ENCODE measurements at regions not wholly inside any gene's neighbourhood (a gene's known extent, or its start where the extent isn't known, plus 50 kb on each side); places are given as distances from the start of the nearest gene placed in this dataset.

GRCh38 chr20:5260889-5261288 is 55.9 kb downstream of the PROKR2 start:
- Histone ChIP-seq H4K20me1 (ENCODE audit: insufficient read depth, low read length) (no peaks in the 10 kb centered on the region), H3K36me3 (replicated peaks in 1 of 2; ENCODE audit: control insufficient read depth in 1 of 2, insufficient read depth in 2 of 2, low read length in 2 of 2) (no peaks in the 10 kb centered on the region), H2AFZ (ENCODE audit: low read length) (no peak overlapping the region), H3K4me1 (ENCODE audit: insufficient read depth, low read length) (no peaks in the 10 kb centered on the region), H3K27ac (ENCODE audit: extremely low read length, insufficient read depth, low read length) (no peak overlapping the region), H3K4me2 (ENCODE audit: low read depth, low read length) (no peak overlapping the region), H3K4me3 (replicated peaks in 1 of 3; ENCODE audit: insufficient read depth in 1 of 3, low read depth in 2 of 3, low read length in 3 of 3) (no peak overlapping the region), H3K79me2 (ENCODE audit: insufficient read depth, low read length) (no peaks in the 10 kb centered on the region), H3K9me3 (ENCODE audit: low read length) (no peaks in the 10 kb centered on the region), H3K9ac (ENCODE audit: insufficient read depth, low read depth, low read length) (no peak overlapping the region), H3K27me3 (ENCODE audit: control insufficient read depth in 1 of 2, insufficient read depth in 2 of 2, low read length in 2 of 2) (peaks cover 4 to 14% of the 10 kb centered on the region in 2 experiments; a peak in 3 of 5 replicates)
- FAIRE-seq (no peak), DNase-seq (ENCODE audit: low spot score) (no peak), ATAC-seq (no peak)
- intact Hi-C loops (cut with micrococcal nuclease; ENCODE audit: unreplicated experiment) (no loop called here), in situ Hi-C loops (cut with HindIII; ENCODE audit: extremely low pct_ligation_motif_present, low pct_unique_long_range_greater_than_20kb) (no loop called here)
- CTCF ChIA-PET (ENCODE audit: low intra/inter-chr PET ratio, low total read pairs) = no interaction called here
- TF ChIP-seq KLF9 (CRISPR knock-in tag; IDR thresholded peaks at IDR 0.05; ENCODE audit: low read depth) = no peak
- TF ChIP-seq ZNF749 (CRISPR knock-in tag; IDR thresholded peaks at IDR 0.05; ENCODE audit: borderline replicate concordance) = no peak
- TF ChIP-seq FOXO4 (CRISPR knock-in tag; conservative IDR thresholded peaks at IDR 0.05) = no peak
- no peak for TF ChIP-seq ZFP41 (CRISPR knock-in tag; IDR thresholded peaks at IDR 0.05; ENCODE audit: borderline replicate concordance)
- TF ChIP-seq ZSCAN22 (CRISPR knock-in tag; IDR thresholded peaks at IDR 0.05) = no peak
- TF ChIP-seq NRL (CRISPR knock-in tag; IDR thresholded peaks at IDR 0.05; ENCODE audit: borderline replicate concordance) = no peak
- TF ChIP-seq ZNF557 (CRISPR knock-in tag; IDR thresholded peaks at IDR 0.05) = no peak
- TF ChIP-seq PAX8 (CRISPR knock-in tag; IDR thresholded peaks at IDR 0.05; ENCODE audit: borderline replicate concordance) = no peak
- no peak for TF ChIP-seq ETS1 (CRISPR knock-in tag; IDR thresholded peaks at IDR 0.05)
- no peak for TF ChIP-seq HOMEZ (CRISPR knock-in tag; IDR thresholded peaks at IDR 0.05; ENCODE audit: low read depth)
- TF ChIP-seq MXD1 (CRISPR knock-in tag; IDR thresholded peaks at IDR 0.05) = no peak
- TF ChIP-seq MEIS2 (CRISPR knock-in tag; IDR thresholded peaks at IDR 0.05) = no peak
- no peak for TF ChIP-seq NR2F1 (CRISPR knock-in tag; IDR thresholded peaks at IDR 0.05)
- POLR2A ChIA-PET = no interaction called here
- BruUV-seq (replicated peaks) = no TSS peak
- WGBS (ENCODE audit: low lambda C conversion rate) = 5% methylated on average over 2 of the region's 2 CpGs
